ENCODE measurements at regions not wholly inside any gene's neighbourhood (a gene's known extent, or its start where the extent isn't known, plus 50 kb on each side); places are given as distances from the start of the nearest gene placed in this dataset.
"Not testable (repeated sequence)": the region's sequence is repeated elsewhere in the genome, so short reads cannot be mapped to it uniquely, and the experiment has no call there.

- in situ Hi-C loops (cut with MboI; ENCODE audit: low pct_unique_long_range_greater_than_20kb, low sequenced_read_pairs, unreplicated experiment): no loop called here
- no peak for TF ChIP-seq CTCF (IDR thresholded peaks at IDR 0.05; ENCODE audit: extremely low read depth, insufficient read depth, missing control alignments)
Measured at GRCh38 chrX:7500386-7500785, 342.6 kb upstream of the VCX start.

DNA sequence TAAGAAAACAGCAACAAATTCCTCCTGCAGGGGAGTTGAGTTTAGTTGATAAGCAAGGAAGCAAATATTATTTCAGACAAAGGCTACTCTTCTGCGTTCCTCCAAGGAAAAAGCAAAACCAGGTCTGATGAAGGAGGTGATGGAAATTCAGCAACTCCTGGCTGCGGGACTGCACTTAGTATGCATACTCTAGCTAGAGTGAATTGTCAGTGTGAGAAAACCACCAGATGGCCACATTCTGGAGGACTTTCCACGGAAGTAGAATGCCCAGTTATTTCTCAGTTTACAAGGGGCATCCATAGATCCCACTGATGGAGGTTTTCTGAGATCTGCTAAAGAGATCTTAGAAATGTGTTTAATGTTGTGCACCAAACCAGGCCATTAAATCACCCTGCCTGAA, 338.6 kb upstream of the PUDP start:
- in situ Hi-C loops (cut with MboI; ENCODE audit: low pct_unique_long_range_greater_than_20kb, low sequenced_read_pairs, unreplicated experiment): no loop called here
- no peak for TF ChIP-seq CTCF (IDR thresholded peaks at IDR 0.05; ENCODE audit: extremely low read depth, insufficient read depth, missing control alignments)
- no peak for DNase-seq (ENCODE audit: low spot score)

More at GRCh38 chrX:7500386-7500785, 342.6 kb upstream of the VCX start:
- DNase-seq (ENCODE audit: low spot score): no peak

- no peak for TF ChIP-seq CTCF (IDR thresholded peaks at IDR 0.05; ENCODE audit: extremely low read depth, insufficient read depth, missing control alignments)
- in situ Hi-C loops (cut with MboI; ENCODE audit: low pct_unique_long_range_greater_than_20kb, low sequenced_read_pairs, unreplicated experiment): no loop called here
- DNase-seq (ENCODE audit: low spot score): no peak
Measured at GRCh38 chrX:7485061-7485460, 337.1 kb upstream of the PUDP start.

DNA sequence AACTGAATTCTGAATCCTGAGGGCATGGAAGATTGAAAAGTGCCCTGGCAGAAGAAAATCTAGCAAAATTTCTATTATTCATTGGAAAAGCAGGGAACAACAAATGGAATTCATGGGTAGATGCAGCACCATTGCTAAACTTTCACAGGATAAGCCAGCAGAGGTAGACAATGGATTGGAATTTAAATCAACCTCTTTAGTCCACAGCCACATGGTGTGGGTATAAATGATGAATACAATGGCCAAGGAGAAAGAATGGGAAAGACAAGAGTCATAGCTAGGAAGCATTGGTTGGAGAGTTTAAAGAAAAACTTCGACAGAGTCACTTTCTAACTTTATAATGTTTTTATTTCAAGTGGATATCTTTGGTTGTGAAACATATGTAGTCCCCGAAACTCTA, 332.8 kb upstream of the PUDP start:
- TF ChIP-seq CTCF (IDR thresholded peaks at IDR 0.05; ENCODE audit: extremely low read depth, insufficient read depth, missing control alignments): no peak

GRCh38 chrX:7462110-7462509, 314.2 kb upstream of the PUDP start:
- in situ Hi-C loops (cut with MboI; ENCODE audit: low pct_unique_long_range_greater_than_20kb, low sequenced_read_pairs, unreplicated experiment): no loop called here
- no peak for TF ChIP-seq CTCF (IDR thresholded peaks at IDR 0.05; ENCODE audit: extremely low read depth, insufficient read depth, missing control alignments)
- DNase-seq (ENCODE audit: low spot score): no peak

More for the DNA sequence above, 332.8 kb upstream of the PUDP start:
- in situ Hi-C loops (cut with MboI; ENCODE audit: low pct_unique_long_range_greater_than_20kb, low sequenced_read_pairs, unreplicated experiment): no loop called here
- no peak for DNase-seq (ENCODE audit: low spot score)

DNA sequence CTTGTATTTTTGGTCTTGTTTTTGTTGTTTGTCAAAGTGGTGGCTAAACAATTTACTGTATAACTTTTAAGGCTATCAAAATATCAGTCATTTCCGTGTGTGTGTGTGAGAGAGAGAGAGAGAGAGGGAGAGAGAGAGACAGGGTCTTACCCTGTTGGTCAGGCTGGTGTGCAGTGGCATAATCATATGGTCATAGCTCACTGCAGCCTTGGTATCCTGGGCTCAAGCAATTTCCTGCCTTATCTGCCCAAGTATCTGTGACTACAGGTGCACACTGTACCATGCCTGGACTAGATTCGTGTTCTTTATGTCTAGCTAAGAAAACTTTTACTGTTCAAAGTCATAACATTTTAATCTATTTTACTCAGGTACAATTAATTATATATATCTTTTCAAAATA, 313.1 kb upstream of the PUDP start:
- DNase-seq (ENCODE audit: low spot score); in situ Hi-C loops (cut with MboI; ENCODE audit: low pct_unique_long_range_greater_than_20kb, low sequenced_read_pairs, unreplicated experiment): not testable (repeated sequence)

GRCh38 chrX:7447801-7448499, 300.0 kb upstream of the PUDP start:
- in situ Hi-C loops (cut with MboI; ENCODE audit: low pct_unique_long_range_greater_than_20kb, low sequenced_read_pairs, unreplicated experiment): no loop called here
- TF ChIP-seq CTCF (IDR thresholded peaks at IDR 0.05; ENCODE audit: extremely low read depth, insufficient read depth, missing control alignments): no peak
- no peak for DNase-seq (ENCODE audit: low spot score)

Measured in GM13977 (cell line).